ENCODE measurements at regions not wholly inside any gene's neighbourhood (a gene's known extent, or its start where the extent isn't known, plus 50 kb on each side); places are given as distances from the start of the nearest gene placed in this dataset.

DNA sequence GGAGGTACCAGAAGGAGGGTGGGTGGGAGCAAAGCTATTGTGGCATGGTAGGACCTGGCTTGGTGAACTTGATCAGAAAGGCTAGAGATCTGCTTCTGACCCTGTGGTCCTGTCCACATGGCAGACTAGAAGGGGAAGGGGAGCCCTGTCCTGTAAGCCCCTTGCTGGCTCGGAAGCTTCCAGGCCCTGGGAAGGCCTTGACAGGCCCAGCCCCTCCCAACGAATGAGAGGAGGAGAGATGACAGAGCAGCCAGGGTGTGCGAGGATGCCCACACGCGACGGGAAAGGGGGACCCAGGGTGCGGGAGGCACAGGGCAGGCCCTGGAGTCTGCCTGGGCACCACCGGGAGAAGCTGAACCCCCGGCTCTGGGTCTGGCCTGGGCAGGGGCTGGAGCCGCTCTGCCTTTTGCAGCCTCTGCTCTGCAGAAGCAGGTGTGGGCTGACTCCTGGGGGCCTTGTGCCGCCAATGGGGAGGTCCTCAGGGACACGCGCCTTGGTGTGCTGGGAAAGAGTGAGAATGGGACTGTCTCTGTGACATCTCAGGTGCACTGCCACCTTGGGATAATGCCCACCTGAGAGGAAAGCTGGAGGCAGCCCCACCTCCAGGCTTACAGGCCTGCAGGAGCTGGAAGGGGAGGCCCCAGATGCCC is 1447.5 kb downstream of the BRD1 start:
- ATAC-seq (no peak), DNase-seq (no peak)
- peaks cover 0 to 14% of the 10 kb centered on the region in 2 donors for H3K9me3 ChIP-seq
- intact Hi-C loops (cut with DNase I), result no loop called here
- H3K27ac ChIP-seq, result no peak overlapping the region
- peaks cover 0 to 8% of the 10 kb centered on the region in 2 donors for H3K27me3 ChIP-seq
- no peaks in the 10 kb centered on the region for H3K4me1 ChIP-seq
- H3K4me3 ChIP-seq, result no peak overlapping the region
- TF ChIP-seq, protein P1, sequence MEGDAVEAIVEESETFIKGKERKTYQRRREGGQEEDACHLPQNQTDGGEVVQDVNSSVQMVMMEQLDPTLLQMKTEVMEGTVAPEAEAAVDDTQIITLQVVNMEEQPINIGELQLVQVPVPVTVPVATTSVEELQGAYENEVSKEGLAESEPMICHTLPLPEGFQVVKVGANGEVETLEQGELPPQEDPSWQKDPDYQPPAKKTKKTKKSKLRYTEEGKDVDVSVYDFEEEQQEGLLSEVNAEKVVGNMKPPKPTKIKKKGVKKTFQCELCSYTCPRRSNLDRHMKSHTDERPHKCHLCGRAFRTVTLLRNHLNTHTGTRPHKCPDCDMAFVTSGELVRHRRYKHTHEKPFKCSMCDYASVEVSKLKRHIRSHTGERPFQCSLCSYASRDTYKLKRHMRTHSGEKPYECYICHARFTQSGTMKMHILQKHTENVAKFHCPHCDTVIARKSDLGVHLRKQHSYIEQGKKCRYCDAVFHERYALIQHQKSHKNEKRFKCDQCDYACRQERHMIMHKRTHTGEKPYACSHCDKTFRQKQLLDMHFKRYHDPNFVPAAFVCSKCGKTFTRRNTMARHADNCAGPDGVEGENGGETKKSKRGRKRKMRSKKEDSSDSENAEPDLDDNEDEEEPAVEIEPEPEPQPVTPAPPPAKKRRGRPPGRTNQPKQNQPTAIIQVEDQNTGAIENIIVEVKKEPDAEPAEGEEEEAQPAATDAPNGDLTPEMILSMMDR (IDR thresholded peaks at IDR 0.05), result no peak
- H3K36me3 ChIP-seq, result no peaks in the 10 kb centered on the region

DNA sequence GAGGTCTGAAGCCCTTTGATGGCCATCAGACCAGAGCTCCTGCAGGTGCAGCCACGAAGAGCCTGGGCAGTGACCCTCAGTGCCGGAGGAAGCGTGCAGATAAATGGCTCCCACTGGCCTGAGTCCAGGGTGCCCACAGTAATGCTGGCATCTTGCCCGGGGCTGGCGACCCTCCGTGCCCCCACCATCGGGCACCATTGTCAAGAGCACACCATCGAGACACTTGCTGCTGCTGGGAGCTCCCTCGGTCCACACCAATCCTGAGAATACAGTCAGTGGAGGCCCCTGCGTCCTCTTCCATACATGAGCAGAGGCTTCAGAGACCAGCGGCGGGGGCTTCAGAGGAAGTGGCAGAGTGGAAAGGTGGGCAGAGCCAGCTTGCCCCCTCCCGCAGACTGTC is 1448.3 kb downstream of the BRD1 start:
- Histone ChIP-seq H3K4me3 (no peak overlapping the region), H3K27me3 (peaks cover 0 to 8% of the 10 kb centered on the region in 2 donors), H3K27ac (no peak overlapping the region), H3K4me1 (no peaks in the 10 kb centered on the region), H3K36me3 (no peaks in the 10 kb centered on the region), H3K9me3 (peaks cover 0 to 6% of the 10 kb centered on the region in 2 donors)
- TF ChIP-seq, protein P1 (IDR thresholded peaks at IDR 0.05), result no peak
- intact Hi-C loops (cut with DNase I), result no loop called here
- DNase-seq (no peak), ATAC-seq (no peak)

DNA sequence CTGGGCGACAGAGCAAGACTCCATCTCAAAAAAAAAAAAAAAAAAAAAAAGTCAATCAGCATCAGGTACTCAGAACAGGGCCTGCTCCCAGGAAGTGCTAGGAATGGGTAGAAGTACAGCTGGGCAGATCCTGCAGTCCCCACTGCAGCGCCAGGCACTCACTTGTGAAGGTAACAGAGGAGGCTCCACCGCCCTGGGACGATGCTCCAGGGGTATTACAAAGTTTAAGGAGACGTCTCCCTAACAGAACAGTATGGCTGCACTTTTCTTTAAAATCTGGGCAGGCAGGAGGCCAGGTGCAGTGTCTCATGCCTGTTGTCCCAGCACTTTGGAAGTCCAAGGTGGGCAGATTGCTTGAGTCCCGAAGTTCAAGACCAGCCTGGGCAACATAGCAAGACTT is 1449.0 kb downstream of the BRD1 start:
- DNase-seq (no peak), ATAC-seq (no peak)
- H3K27me3 ChIP-seq, result peaks cover 0 to 8% of the 10 kb centered on the region in 2 donors
- no peaks in the 10 kb centered on the region for H3K9me3 ChIP-seq
- TF ChIP-seq, protein P1 (IDR thresholded peaks at IDR 0.05), result no peak
- no peaks in the 10 kb centered on the region for H3K4me1 ChIP-seq
- H3K27ac ChIP-seq, result no peak overlapping the region
- H3K36me3 ChIP-seq, result no peaks in the 10 kb centered on the region
- intact Hi-C loops (cut with DNase I), result no loop called here
- no peak overlapping the region for H3K4me3 ChIP-seq

DNA sequence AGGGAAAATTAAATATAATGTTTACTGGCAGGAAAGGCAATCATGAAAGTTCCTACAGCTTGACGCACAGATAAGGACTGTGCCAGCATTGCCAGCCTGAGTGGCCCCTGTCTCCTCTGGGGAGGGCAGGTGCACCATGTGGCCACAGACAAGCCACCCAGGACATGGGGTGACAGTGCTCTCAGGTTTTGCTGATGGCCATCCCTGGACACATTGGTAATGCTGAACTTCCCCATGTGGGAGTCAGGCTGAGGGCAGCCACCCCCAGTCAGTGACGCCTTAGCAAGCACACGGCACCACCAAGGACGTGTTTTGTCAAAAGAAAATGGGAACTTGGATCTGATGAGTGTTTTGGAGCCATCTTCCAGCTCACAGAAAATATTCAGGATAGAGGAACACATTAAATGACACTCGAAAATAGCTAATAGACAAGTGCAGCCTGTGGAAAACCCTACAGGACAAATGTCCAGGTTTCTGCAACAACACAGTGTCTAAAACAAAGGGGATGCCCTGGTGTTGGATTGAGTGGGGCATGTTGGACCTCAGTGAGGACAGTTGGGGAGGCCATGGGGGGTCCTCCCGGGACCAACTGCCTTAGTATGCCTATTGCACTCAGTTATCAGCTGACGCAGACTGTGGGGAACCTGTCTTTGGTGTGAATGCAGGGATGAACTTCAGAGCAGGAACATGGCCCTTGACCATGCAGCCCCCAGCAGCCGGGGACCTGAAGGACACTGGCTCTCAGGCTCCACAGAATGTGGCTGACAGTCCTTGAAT is 1450.5 kb downstream of the BRD1 start:
- TF ChIP-seq, protein P1 (IDR thresholded peaks at IDR 0.05), result no peak
- ATAC-seq, result no peak
- no peaks in the 10 kb centered on the region for H3K4me1 ChIP-seq

DNA sequence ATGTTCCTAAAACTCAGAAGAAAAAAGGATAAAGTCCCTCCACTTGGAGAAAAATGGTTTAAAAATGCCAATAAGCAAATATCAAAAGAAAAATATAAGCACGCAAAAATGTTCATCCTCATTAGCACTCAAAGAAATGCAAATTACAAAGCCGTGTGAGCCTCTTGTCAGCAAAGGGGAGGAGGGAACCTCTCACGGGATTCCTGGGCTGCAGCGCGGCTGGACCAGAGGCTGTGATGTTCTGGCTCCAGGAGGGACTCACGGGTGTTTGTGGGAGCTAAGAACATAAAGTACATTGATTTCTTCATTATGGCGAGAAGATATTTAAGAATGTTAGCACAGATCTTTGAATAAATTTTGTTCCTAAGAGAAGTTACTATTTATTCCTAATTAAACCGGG is 1451.2 kb downstream of the BRD1 start:
- DNase-seq, result no peak
- TF ChIP-seq, protein P1 (IDR thresholded peaks at IDR 0.05), result no peak

More for the DNA sequence above, 1450.5 kb downstream of the BRD1 start:
- Histone ChIP-seq H3K36me3 (no peaks in the 10 kb centered on the region), H3K4me3 (no peak overlapping the region), H3K27me3 (peaks cover 0 to 8% of the 10 kb centered on the region in 2 donors), H3K27ac (no peak overlapping the region), H3K9me3 (no peaks in the 10 kb centered on the region)
- no peak for DNase-seq
- intact Hi-C loops (cut with DNase I), result no loop called here

More for the DNA sequence above, 1451.2 kb downstream of the BRD1 start:
- H3K4me1 ChIP-seq, result no peaks in the 10 kb centered on the region
- intact Hi-C loops (cut with DNase I), result no loop called here
- H3K27me3 ChIP-seq, result peaks cover 0 to 8% of the 10 kb centered on the region in 2 donors
- no peak overlapping the region for H3K27ac ChIP-seq
- H3K36me3 ChIP-seq, result no peaks in the 10 kb centered on the region
- ATAC-seq, result no peak
- H3K4me3 ChIP-seq, result no peak overlapping the region
- no peaks in the 10 kb centered on the region for H3K9me3 ChIP-seq

Data from left lung (tissue), 4 donors.